GM12875 (cell line): ENCODE measurements at regions not wholly inside any gene's neighbourhood (a gene's known extent, or its start where the extent isn't known, plus 50 kb on each side); places are given as distances from the start of the nearest gene placed in this dataset.

Source experiments
- H3K4me3 ChIP-seq: one replicate; pipeline ENCODE4 v1.5.1; 2011; ENCODE audit warnings: low read depth, low read length, control low read depth
- CTCF ChIP-seq: IDR thresholded peaks from 2 replicates; pipeline ENCODE4 v1.5.1; 2011; ENCODE audit warnings: low read depth, mild to moderate bottlenecking, control low read depth, inconsistent platforms, low read length, moderate library complexity, borderline replicate concordance; ENCODE audit not compliant: insufficient read depth

- H3K4me3 ChIP-seq, result peak overlapping the region; percentile 79
- no peak for TF ChIP-seq CTCF
These were observed 64.8 kb upstream of the PTGR2 start for GRCh38 chr14:73786636-73787485.

GRCh38 chr14:73785834-73786635 is 65.6 kb upstream of the PTGR2 start:
- no peak for TF ChIP-seq CTCF
- peak overlapping the region; percentile 79 for H3K4me3 ChIP-seq

GRCh38 chr14:73785336-73785833 is 66.2 kb upstream of the PTGR2 start:
- TF ChIP-seq CTCF, result no peak
- peak overlapping the region; percentile 79 for H3K4me3 ChIP-seq

GRCh38 chr14:73784988-73785313 is 66.7 kb upstream of the PTGR2 start:
- H3K4me3 ChIP-seq, result peak overlapping the region; percentile 79

GRCh38 chr14:73784181-73784987 is 67.2 kb upstream of the PTGR2 start:
- H3K4me3 ChIP-seq, result peak overlapping the region; percentile 21
- TF ChIP-seq CTCF, result no peak

More at GRCh38 chr14:73784988-73785313, 66.7 kb upstream of the PTGR2 start:
- TF ChIP-seq CTCF, result no peak

GRCh38 chr14:73783107-73783727 is 68.4 kb upstream of the PTGR2 start:
- H3K4me3 ChIP-seq, result no peak overlapping the region

More at GRCh38 chr14:73783107-73783727, 68.4 kb upstream of the PTGR2 start:
- TF ChIP-seq CTCF, result no peak
